Trophoblast cell (in vitro differentiated cells and primary cell): ENCODE measurements at regions not wholly inside any gene's neighbourhood (a gene's known extent, or its start where the extent isn't known, plus 50 kb on each side); places are given as distances from the start of the nearest gene placed in this dataset.

Experiments used
- DNase-seq, 2 donors: peaks; one replicate each; pipeline ENCODE4 v3.0.0-alpha.2; 2016
- H2AFZ ChIP-seq: 2 replicates; pipeline ENCODE4 v1.6.1; 2013; ENCODE audit warnings: low read length, moderate library complexity, mild to moderate bottlenecking; ENCODE audit not compliant: insufficient read depth, poor library complexity
- H2AK5ac ChIP-seq: 2 replicates; pipeline ENCODE4 v1.6.1; 2013; ENCODE audit warnings: mild to moderate bottlenecking, low read length
- H2BK120ac ChIP-seq: 2 replicates; pipeline ENCODE4 v1.6.1; 2013; ENCODE audit warnings: low read length, mild to moderate bottlenecking, moderate library complexity; ENCODE audit not compliant: insufficient read depth, poor library complexity
- H2BK12ac ChIP-seq: 2 replicates; pipeline ENCODE4 v1.6.1; 2013; ENCODE audit warnings: mild to moderate bottlenecking, low read length, moderate library complexity
- H2BK5ac ChIP-seq: 2 replicates; pipeline ENCODE4 v1.6.1; 2013; ENCODE audit warnings: low read length, low read depth, moderate library complexity, mild to moderate bottlenecking; ENCODE audit not compliant: poor library complexity
- H3K14ac ChIP-seq: 2 replicates; pipeline ENCODE4 v1.6.1; 2013; ENCODE audit warnings: mild to moderate bottlenecking, low read length
- H3K18ac ChIP-seq: 2 replicates; pipeline ENCODE4 v1.6.1; 2013; ENCODE audit warnings: mild to moderate bottlenecking, low read length
- H3K23ac ChIP-seq: 2 replicates; pipeline ENCODE4 v1.6.1; 2013; ENCODE audit warnings: low read length
- H3K27ac ChIP-seq: 2 replicates; pipeline ENCODE4 v1.5.1; 2013; ENCODE audit warnings: low read depth, mild to moderate bottlenecking, inconsistent platforms, low read length, moderate library complexity
- H3K27me3 ChIP-seq: 2 replicates; pipeline ENCODE4 v1.6.1; 2013; ENCODE audit warnings: inconsistent platforms, mild to moderate bottlenecking, low read length, moderate library complexity; ENCODE audit not compliant: insufficient read depth
- H3K36me3 ChIP-seq, 2 experiments: 1 replicate in 1 of 2; 2 replicates in 1 of 2; pipeline ENCODE4 v1.6.1; 2013; ENCODE audit warnings: low read length in 2 of 2, mild to moderate bottlenecking in 2 of 2, moderate library complexity in 1 of 2; ENCODE audit not compliant: insufficient read depth in 2 of 2, control insufficient read depth in 1 of 2
- H3K4ac ChIP-seq: 2 replicates; pipeline ENCODE4 v1.6.1; 2013; ENCODE audit warnings: low read depth, mild to moderate bottlenecking, low read length, moderate library complexity
- H3K4me1 ChIP-seq, 2 experiments: 1 replicate in 1 of 2; 2 replicates in 1 of 2; pipeline ENCODE4 v1.6.1; 2013; ENCODE audit warnings: low read length in 2 of 2, mild to moderate bottlenecking in 2 of 2, moderate library complexity in 1 of 2; ENCODE audit not compliant: insufficient read depth in 2 of 2, control insufficient read depth in 1 of 2
- H3K4me2 ChIP-seq: 2 replicates; pipeline ENCODE4 v1.6.1; 2013; ENCODE audit warnings: inconsistent platforms, mild to moderate bottlenecking, low read length, moderate library complexity
- H3K4me3 ChIP-seq: 2 replicates; pipeline ENCODE4 v1.5.1; 2013; ENCODE audit warnings: mild to moderate bottlenecking, low read depth, low read length, inconsistent platforms
- H3K79me1 ChIP-seq: one replicate; pipeline ENCODE4 v1.6.1; 2013; ENCODE audit warnings: low read length
- H3K79me2 ChIP-seq: 2 replicates; pipeline ENCODE4 v1.6.1; 2013; ENCODE audit warnings: low read length, mild to moderate bottlenecking; ENCODE audit not compliant: control insufficient read depth, insufficient read depth, poor library complexity
- H3K9ac ChIP-seq: 2 replicates; pipeline ENCODE4 v1.6.1; 2013; ENCODE audit warnings: mild to moderate bottlenecking, low read length
- H3K9me3 ChIP-seq: 2 replicates; pipeline ENCODE4 v1.6.1; 2013; ENCODE audit warnings: low read depth, mild to moderate bottlenecking, control low read depth, inconsistent platforms, low read length; ENCODE audit not compliant: insufficient read depth
- H4K12ac ChIP-seq: 2 replicates; pipeline ENCODE4 v1.6.1; 2013; ENCODE audit warnings: low read depth, mild to moderate bottlenecking, low read length, moderate library complexity
- H4K8ac ChIP-seq: 2 replicates; pipeline ENCODE4 v1.6.1; 2013; ENCODE audit warnings: low read depth, mild to moderate bottlenecking, low read length, moderate library complexity
- H4K91ac ChIP-seq: one replicate; pipeline ENCODE4 v1.6.1; 2013; ENCODE audit warnings: low read depth, mild to moderate bottlenecking, low read length, moderate library complexity
- WGBS: extraction: QIAGEN DNeasy Blood & Tissue Kit; methylation state at CpG from one replicate; pipeline ENCODE4 v1.1.7; 2013; ENCODE audit warnings: missing lambda C conversion rate; ENCODE audit not compliant: insufficient read length, insufficient coverage; ENCODE audit errors: extremely low coverage; 5-methylcytosine and 5-hydroxymethylcytosine counted together

DNA sequence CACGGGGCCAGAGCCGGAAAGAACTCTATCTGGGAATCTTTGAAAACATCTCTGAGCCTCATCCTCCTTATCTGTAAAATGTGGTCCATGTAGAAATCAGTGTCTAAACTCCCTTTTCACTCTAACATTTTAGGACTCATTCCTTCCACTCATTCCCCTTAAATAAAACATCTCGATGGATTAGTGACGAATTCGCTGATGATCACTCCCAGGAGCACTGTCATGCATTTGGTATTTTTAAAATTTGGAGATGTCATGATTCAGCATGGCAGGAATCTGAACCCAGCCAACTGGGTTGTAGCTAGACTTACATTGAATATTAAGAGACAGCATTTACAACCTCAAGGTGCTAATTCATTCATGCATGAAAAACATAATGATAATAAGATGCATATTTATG lies 88.1 kb downstream of the SPANXN3 start:
- Histone ChIP-seq H2BK120ac (no peak overlapping the region), H3K4me2 (no peak overlapping the region), H4K12ac (no peak overlapping the region), H3K4ac (no peak overlapping the region), H3K14ac (no peak overlapping the region), H4K8ac (no peak overlapping the region), H3K4me3 (no peak overlapping the region), H3K36me3 (no peaks in the 10 kb centered on the region), H3K79me2 (no peaks in the 10 kb centered on the region), H3K27ac (no peak overlapping the region), H3K79me1 (no peaks in the 10 kb centered on the region), H3K23ac (no peak overlapping the region), H3K9me3 (no peaks in the 10 kb centered on the region), H2BK12ac (no peak overlapping the region), H3K18ac (no peak overlapping the region), H2AK5ac (no peak overlapping the region), H4K91ac (no peak overlapping the region), H2AFZ (no peak overlapping the region), H3K9ac (no peak overlapping the region), H3K4me1 (no peaks in the 10 kb centered on the region), H3K27me3 (no peaks in the 10 kb centered on the region), H2BK5ac (no peak overlapping the region)
- peak; percentile 0 to 36 for DNase-seq
- WGBS: no CpG with 5 or more reads among the region's 5 CpGs

DNA sequence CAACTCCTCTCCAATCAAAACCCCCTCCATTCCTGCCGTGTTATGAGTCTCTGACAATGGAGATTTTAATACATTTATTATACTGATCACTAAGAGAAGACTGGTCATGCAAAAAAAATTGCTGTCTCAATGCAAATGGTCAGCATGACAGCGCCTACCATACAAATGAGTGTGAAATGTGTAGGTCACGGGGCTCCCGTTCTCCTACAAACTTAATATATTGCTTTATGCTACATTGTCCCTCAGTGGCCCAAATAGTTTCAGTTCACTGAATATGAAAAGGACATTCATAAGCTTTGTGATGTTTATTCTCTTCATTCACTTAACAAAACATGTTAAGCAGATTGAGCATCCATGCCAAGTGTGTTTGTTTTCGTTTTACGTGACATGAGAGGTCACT lies 116.1 kb downstream of the SPANXN3 start:
- Histone ChIP-seq H3K14ac (no peak overlapping the region), H3K27ac (no peak overlapping the region), H3K79me1 (no peaks in the 10 kb centered on the region), H3K9me3 (no peaks in the 10 kb centered on the region), H3K9ac (no peak overlapping the region), H3K18ac (no peak overlapping the region), H3K23ac (no peak overlapping the region), H3K4me3 (no peak overlapping the region), H3K36me3 (no peaks in the 10 kb centered on the region), H2AK5ac (no peak overlapping the region), H3K4ac (no peak overlapping the region), H2BK12ac (no peak overlapping the region), H3K27me3 (no peaks in the 10 kb centered on the region), H4K8ac (no peak overlapping the region), H4K12ac (no peak overlapping the region), H2AFZ (no peak overlapping the region), H4K91ac (no peak overlapping the region), H2BK120ac (no peak overlapping the region), H3K4me1 (no peaks in the 10 kb centered on the region), H3K79me2 (no peaks in the 10 kb centered on the region), H3K4me2 (no peak overlapping the region), H2BK5ac (no peak overlapping the region)
- no CpG with 5 or more reads among the region's 6 CpGs for WGBS
- no peak for DNase-seq

DNA sequence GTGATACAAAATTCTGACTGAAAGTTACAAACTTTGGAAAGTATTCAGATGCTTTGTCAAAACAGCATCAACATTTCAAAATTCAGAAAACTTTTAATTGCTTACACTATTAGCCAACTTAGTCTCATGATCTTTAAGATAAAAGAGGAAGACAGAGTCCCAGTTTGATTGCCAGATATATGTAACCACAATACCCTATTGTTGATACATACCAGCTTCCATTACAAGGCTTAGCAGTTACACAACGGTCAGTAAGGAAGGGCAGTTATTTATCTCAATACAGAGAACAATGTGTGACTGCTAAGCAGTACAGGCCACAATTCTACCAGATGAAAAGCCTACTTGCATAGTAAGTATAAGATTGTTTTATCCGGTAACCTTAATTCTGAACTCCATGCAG lies 138.4 kb downstream of the SPANXN3 start:
- Histone ChIP-seq H2BK5ac (no peak overlapping the region), H3K27me3 (no peaks in the 10 kb centered on the region), H3K27ac (no peak overlapping the region), H2BK12ac (no peak overlapping the region), H3K4ac (no peak overlapping the region), H3K23ac (no peak overlapping the region), H2AFZ (no peak overlapping the region), H3K9me3 (no peaks in the 10 kb centered on the region), H3K36me3 (no peaks in the 10 kb centered on the region), H4K91ac (no peak overlapping the region), H3K4me2 (no peak overlapping the region), H4K12ac (no peak overlapping the region), H3K9ac (no peak overlapping the region), H3K79me1 (no peaks in the 10 kb centered on the region), H3K18ac (no peak overlapping the region), H3K79me2 (no peaks in the 10 kb centered on the region), H2AK5ac (no peak overlapping the region), H2BK120ac (no peak overlapping the region), H3K4me1 (no peaks in the 10 kb centered on the region), H4K8ac (no peak overlapping the region), H3K4me3 (no peak overlapping the region), H3K14ac (no peak overlapping the region)
- no CpG with 5 or more reads among the region's 2 CpGs for WGBS
- DNase-seq: no peak

DNA sequence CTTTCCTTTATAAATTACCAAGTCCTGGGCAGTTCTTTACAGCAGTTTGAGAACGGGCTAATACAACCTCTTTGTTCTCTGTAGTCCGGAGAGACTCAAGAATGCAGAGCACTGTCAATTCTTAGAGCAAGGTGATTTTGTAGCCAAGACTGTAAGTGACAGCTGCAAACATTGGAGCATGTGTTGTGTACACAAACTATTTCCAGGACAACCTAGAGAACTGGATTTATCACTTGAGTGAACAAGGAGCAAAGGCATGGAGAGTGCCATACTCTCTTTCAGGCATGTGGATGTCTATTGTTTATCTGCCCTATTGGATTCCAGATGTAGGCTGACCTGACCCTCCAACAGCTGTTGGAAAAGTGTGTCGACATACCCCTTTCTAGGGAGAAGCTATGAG lies 153.9 kb downstream of the SPANXN3 start:
- H3K27ac ChIP-seq: no peak overlapping the region
- no peaks in the 10 kb centered on the region for H3K36me3 ChIP-seq
- no peak overlapping the region for H2BK120ac ChIP-seq
- no peaks in the 10 kb centered on the region for H3K4me1 ChIP-seq
- H4K91ac ChIP-seq: no peak overlapping the region
- no peaks in the 10 kb centered on the region for H3K79me1 ChIP-seq
- no peak overlapping the region for H2BK5ac ChIP-seq
- H3K23ac ChIP-seq: no peak overlapping the region
- no peaks in the 10 kb centered on the region for H3K27me3 ChIP-seq
- no peak overlapping the region for H4K8ac ChIP-seq
- no peak overlapping the region for H2AK5ac ChIP-seq
- H4K12ac ChIP-seq: no peak overlapping the region
- no peak overlapping the region for H3K4me2 ChIP-seq
- no peak for DNase-seq
- H2AFZ ChIP-seq: no peak overlapping the region
- no peaks in the 10 kb centered on the region for H3K79me2 ChIP-seq
- WGBS: no CpG with 5 or more reads among the region's 3 CpGs
- H3K4ac ChIP-seq: no peak overlapping the region
- H2BK12ac ChIP-seq: no peak overlapping the region
- H3K14ac ChIP-seq: no peak overlapping the region
- no peak overlapping the region for H3K18ac ChIP-seq
- H3K9me3 ChIP-seq: no peaks in the 10 kb centered on the region
- no peak overlapping the region for H3K9ac ChIP-seq
- no peak overlapping the region for H3K4me3 ChIP-seq
